GM12878 (cell line): ENCODE measurements at regions not wholly inside any gene's neighbourhood (a gene's known extent, or its start where the extent isn't known, plus 50 kb on each side); places are given as distances from the start of the nearest gene placed in this dataset.

Experiments used
- ATF7 ChIP-seq: fragments of 450-650 bp; IDR thresholded peaks from 2 replicates; pipeline ENCODE4 v1.6.1; 2016; ENCODE audit warnings: low read depth, mild to moderate bottlenecking
- CBX5 ChIP-seq: sonication (generic); IDR thresholded peaks from 2 replicates; pipeline ENCODE4 v1.6.1; 2016; ENCODE audit warnings: low read depth, moderate library complexity, mild to moderate bottlenecking, inconsistent platforms
- CUX1 ChIP-seq: IDR thresholded peaks from 2 replicates; pipeline ENCODE4 v1.6.1; 2012; ENCODE audit warnings: improper control_type of control experiment, low read depth, low read length; ENCODE audit not compliant: insufficient replicate concordance
- EZH2 ChIP-seq: IDR thresholded peaks from 2 replicates; pipeline ENCODE4 v1.6.1; 2012; ENCODE audit warnings: low read depth, mild to moderate bottlenecking, control low read depth, inconsistent platforms, low read length, borderline replicate concordance; ENCODE audit not compliant: control insufficient read depth
- FOXK2 ChIP-seq: fragments of 450-650 bp; IDR thresholded peaks from 2 replicates; pipeline ENCODE4 v1.6.1; 2017; ENCODE audit warnings: mild to moderate bottlenecking, moderate library complexity
- HDAC2 ChIP-seq: fragments of 200-600 bp; sonication (generic); IDR thresholded peaks from 2 replicates; pipeline ENCODE4 v1.6.1; 2017
- HDAC6 ChIP-seq: fragments of 200-600 bp; sonication (generic); IDR thresholded peaks from one replicate; pipeline ENCODE4 v1.8.0; 2017; ENCODE audit warnings: antibody characterized with exemption; ENCODE audit not compliant: unreplicated experiment
- HDGF ChIP-seq: fragments of 450-650 bp; IDR thresholded peaks from 2 replicates; pipeline ENCODE4 v1.6.1; 2016; ENCODE audit warnings: antibody characterized with exemption
- IKZF2 ChIP-seq, 2 experiments: fragments of 450-650 bp; IDR thresholded peaks; 2 replicates each; pipeline ENCODE4 v1.6.1; 2017; ENCODE audit warnings: mild to moderate bottlenecking in 2 of 2, moderate library complexity in 2 of 2
- JUNB ChIP-seq: IDR thresholded peaks from 2 replicates; pipeline ENCODE4 v1.6.1; 2016; ENCODE audit warnings: antibody characterized with exemption, mild to moderate bottlenecking
- POLR2AphosphoS2 ChIP-seq: IDR thresholded peaks from 2 replicates; pipeline ENCODE4 v1.6.1; 2011; ENCODE audit warnings: low read depth, mild to moderate bottlenecking, low read length, improper control_type of control experiment, moderate library complexity
- POLR2AphosphoS5 ChIP-seq: IDR thresholded peaks from 2 replicates; pipeline ENCODE4 v1.6.1; 2011; ENCODE audit warnings: mild to moderate bottlenecking, low read length, inconsistent platforms
- RAD21 ChIP-seq: IDR thresholded peaks from 2 replicates; pipeline ENCODE4 v1.6.1; 2011; ENCODE audit warnings: mild to moderate bottlenecking, low read depth, low read length, moderate library complexity; ENCODE audit not compliant: insufficient read depth
- RBBP5 ChIP-seq: fragments of 200-600 bp; sonication (generic); conservative IDR thresholded peaks from 2 replicates; pipeline ENCODE4 v1.6.1; 2016
- SMAD5 ChIP-seq: IDR thresholded peaks from 2 replicates; pipeline ENCODE4 v1.6.1; 2016; ENCODE audit warnings: antibody characterized with exemption, low read depth
- SUZ12 ChIP-seq: fragments of 200-600 bp; sonication (generic); IDR thresholded peaks from one replicate; pipeline ENCODE4 v1.6.1; 2018; ENCODE audit warnings: antibody characterized with exemption, mild to moderate bottlenecking; ENCODE audit not compliant: unreplicated experiment
- TARDBP ChIP-seq: IDR thresholded peaks from 2 replicates; pipeline ENCODE4 v1.6.1; 2016; ENCODE audit warnings: borderline replicate concordance
- ZBED1 ChIP-seq: IDR thresholded peaks from 2 replicates; pipeline ENCODE4 v1.6.1; 2016; ENCODE audit warnings: borderline replicate concordance
- ZBTB33 ChIP-seq: fragments of 450-650 bp; IDR thresholded peaks from 2 replicates; pipeline ENCODE4 v1.6.1; 2017; ENCODE audit warnings: mild to moderate bottlenecking
- ZNF384 ChIP-seq: IDR thresholded peaks from 2 replicates; pipeline ENCODE4 v1.6.1; 2012; ENCODE audit warnings: low read depth, mild to moderate bottlenecking, low read length, improper control_type of control experiment, borderline replicate concordance
- TF ChIP-seq, protein P1 (sequence below): IDR thresholded peaks from 2 replicates; pipeline ENCODE4 v1.6.1; 2011; ENCODE audit warnings: low read depth, low read length, improper control_type of control experiment, borderline replicate concordance
- TF ChIP-seq, protein P2 (sequence below): IDR thresholded peaks from 2 replicates; pipeline ENCODE4 v1.6.1; 2012; ENCODE audit warnings: low read depth, low read length, improper control_type of control experiment

DNA sequence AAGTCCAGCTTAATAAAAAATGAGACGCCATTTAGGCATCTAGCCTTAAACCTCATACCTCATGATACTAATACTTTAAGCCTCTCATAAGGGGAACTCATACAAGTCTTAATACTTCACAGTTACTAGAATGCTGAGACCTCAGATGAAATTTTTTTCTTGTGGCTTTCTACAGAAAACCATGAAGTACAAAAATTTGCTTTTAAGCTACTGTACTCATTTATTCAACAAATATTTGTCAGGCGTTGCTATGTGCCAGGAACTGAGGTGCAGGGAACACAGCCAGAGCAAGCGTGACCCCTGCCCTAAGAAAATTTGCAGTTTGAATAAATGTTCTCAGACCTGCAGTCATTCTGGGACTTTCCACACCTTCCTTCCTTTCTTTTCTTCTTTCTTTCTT, 150.6 kb downstream of the MRPL39 start (continued):
- TF ChIP-seq RAD21 (peak; percentile 9; the same call in 1 of the 2 replicates), ZBTB33 (no peak), HDAC2 (no peak), CBX5 (no peak), SUZ12 (no peak), ZBED1 (no peak), FOXK2 (no peak), RBBP5 (no peak), HDGF (no peak), TARDBP (no peak), ZNF384 (no peak; the same call in 1 of the 2 replicates), HDAC6 (no peak), ATF7 (peak; percentile 14; the same call in 1 of the 2 replicates), EZH2 (no peak), JUNB (no peak; the same call in 1 of the 2 replicates), SMAD5 (no peak), IKZF2 (IDR thresholded peaks at IDR 0.05) (no peak), CUX1 (peak; percentile 85), POLR2AphosphoS2 (no peak), POLR2AphosphoS5 (no peak)
- TF ChIP-seq, protein P1, sequence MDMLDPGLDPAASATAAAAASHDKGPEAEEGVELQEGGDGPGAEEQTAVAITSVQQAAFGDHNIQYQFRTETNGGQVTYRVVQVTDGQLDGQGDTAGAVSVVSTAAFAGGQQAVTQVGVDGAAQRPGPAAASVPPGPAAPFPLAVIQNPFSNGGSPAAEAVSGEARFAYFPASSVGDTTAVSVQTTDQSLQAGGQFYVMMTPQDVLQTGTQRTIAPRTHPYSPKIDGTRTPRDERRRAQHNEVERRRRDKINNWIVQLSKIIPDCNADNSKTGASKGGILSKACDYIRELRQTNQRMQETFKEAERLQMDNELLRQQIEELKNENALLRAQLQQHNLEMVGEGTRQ: no peak
- TF ChIP-seq, protein P2, sequence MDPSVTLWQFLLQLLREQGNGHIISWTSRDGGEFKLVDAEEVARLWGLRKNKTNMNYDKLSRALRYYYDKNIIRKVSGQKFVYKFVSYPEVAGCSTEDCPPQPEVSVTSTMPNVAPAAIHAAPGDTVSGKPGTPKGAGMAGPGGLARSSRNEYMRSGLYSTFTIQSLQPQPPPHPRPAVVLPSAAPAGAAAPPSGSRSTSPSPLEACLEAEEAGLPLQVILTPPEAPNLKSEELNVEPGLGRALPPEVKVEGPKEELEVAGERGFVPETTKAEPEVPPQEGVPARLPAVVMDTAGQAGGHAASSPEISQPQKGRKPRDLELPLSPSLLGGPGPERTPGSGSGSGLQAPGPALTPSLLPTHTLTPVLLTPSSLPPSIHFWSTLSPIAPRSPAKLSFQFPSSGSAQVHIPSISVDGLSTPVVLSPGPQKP: no peak
